ENCODE measurements at regions not wholly inside any gene's neighbourhood (a gene's known extent, or its start where the extent isn't known, plus 50 kb on each side); places are given as distances from the start of the nearest gene placed in this dataset.

GRCh38 chr5:118199801-118200200 lies 788.5 kb downstream of the DTWD2 start:
- no peak overlapping the region for H3K9ac ChIP-seq (replicated peaks; ENCODE audit: extremely low read depth, insufficient read depth, low read length)
- H3K79me2 ChIP-seq (ENCODE audit: control insufficient read depth, insufficient read depth, low read length) = no peaks in the 10 kb centered on the region
- no peak overlapping the region for H2AFZ ChIP-seq (ENCODE audit: low read depth, low read length)
- H3K4me3 ChIP-seq (replicated peaks in 1 of 3; ENCODE audit: insufficient read depth in 1 of 3, low read depth in 1 of 3, low read length in 3 of 3) = no peak overlapping the region
- no peaks in the 10 kb centered on the region for H3K27me3 ChIP-seq (ENCODE audit: control insufficient read depth in 2 of 2, insufficient read depth in 2 of 2, low read length in 2 of 2)
- H3K36me3 ChIP-seq (ENCODE audit: control insufficient read depth in 2 of 2, extremely low read depth in 1 of 2, insufficient read depth in 2 of 2, low read length in 2 of 2) = no peaks in the 10 kb centered on the region
- H3K27ac ChIP-seq (ENCODE audit: insufficient read depth, low read depth, low read length) = no peak overlapping the region
- BruUV-seq (replicated peaks) = no TSS peak
- POLR2A ChIA-PET = no interaction called here
- H3K9me1 ChIP-seq (replicated peaks; ENCODE audit: control insufficient read depth, extremely low read depth, insufficient read depth, low read length) = no peaks in the 10 kb centered on the region
- peaks cover 4% of the 10 kb centered on the region for H3K9me3 ChIP-seq (replicated peaks; ENCODE audit: control insufficient read depth, insufficient read depth, low read length)
- CTCF ChIA-PET = interaction anchor here (1.2 kb wide), 1 partner anchor 44 kb away, joined by 3 read pairs; no protein-coding TSS in a partner anchor
- DNase-seq (ENCODE audit: low read depth, low spot score) = no peak
- no peaks in the 10 kb centered on the region for H3K4me1 ChIP-seq (ENCODE audit: control insufficient read depth, extremely low read depth, insufficient read depth, low read length)
- FAIRE-seq = no peak
- no peak for TF ChIP-seq MYC (IDR thresholded peaks at IDR 0.05; ENCODE audit: low read depth, low read length)
- no peak for TF ChIP-seq MAX (IDR thresholded peaks at IDR 0.05; ENCODE audit: insufficient read depth, insufficient read length)
- TF ChIP-seq GATA2 (IDR thresholded peaks at IDR 0.05; ENCODE audit: insufficient read depth, insufficient read length, low read depth, low read length) = no peak
- no peak for TF ChIP-seq JUN (IDR thresholded peaks at IDR 0.05; ENCODE audit: borderline replicate concordance, insufficient read depth, insufficient read length, low read depth)
- no peak for TF ChIP-seq FOS (IDR thresholded peaks at IDR 0.05; ENCODE audit: borderline replicate concordance, insufficient read depth, low read length)
- no peak for TF ChIP-seq CTCF (IDR thresholded peaks at IDR 0.05; ENCODE audit: extremely low read depth in 1 of 2, insufficient read depth in 1 of 2, low read depth in 1 of 2, low read length in 2 of 2)
- TF ChIP-seq POLR2AphosphoS5 (IDR thresholded peaks at IDR 0.05; ENCODE audit: insufficient read depth, low read depth, low read length) = no peak
- TF ChIP-seq EZH2 (IDR thresholded peaks at IDR 0.05; ENCODE audit: borderline replicate concordance, low read depth, low read length, severe bottlenecking) = no peak
- TF ChIP-seq POLR2A (IDR thresholded peaks at IDR 0.05; ENCODE audit: low read depth, low read length) = no peak
- H3K4me2 ChIP-seq (ENCODE audit: insufficient read depth, low read length) = no peak overlapping the region
- H4K20me1 ChIP-seq (replicated peaks; ENCODE audit: control insufficient read depth, extremely low read depth, insufficient read depth, low read length) = no peaks in the 10 kb centered on the region
- intact Hi-C loops (cut with micrococcal nuclease) = no loop called here
- dilution Hi-C loops (cut with MboI; ENCODE audit: extremely low pct_ligation_motif_present, low sequenced_read_pairs) = no loop called here
